T-helper 1 cell (primary cell): ENCODE measurements at regions not wholly inside any gene's neighbourhood (a gene's known extent, or its start where the extent isn't known, plus 50 kb on each side); places are given as distances from the start of the nearest gene placed in this dataset.

Experiments
- DNase-seq, 5 donors: peaks; one replicate each; pipeline ENCODE4 v3.0.0-alpha.2; 2012 to 2020

DNA sequence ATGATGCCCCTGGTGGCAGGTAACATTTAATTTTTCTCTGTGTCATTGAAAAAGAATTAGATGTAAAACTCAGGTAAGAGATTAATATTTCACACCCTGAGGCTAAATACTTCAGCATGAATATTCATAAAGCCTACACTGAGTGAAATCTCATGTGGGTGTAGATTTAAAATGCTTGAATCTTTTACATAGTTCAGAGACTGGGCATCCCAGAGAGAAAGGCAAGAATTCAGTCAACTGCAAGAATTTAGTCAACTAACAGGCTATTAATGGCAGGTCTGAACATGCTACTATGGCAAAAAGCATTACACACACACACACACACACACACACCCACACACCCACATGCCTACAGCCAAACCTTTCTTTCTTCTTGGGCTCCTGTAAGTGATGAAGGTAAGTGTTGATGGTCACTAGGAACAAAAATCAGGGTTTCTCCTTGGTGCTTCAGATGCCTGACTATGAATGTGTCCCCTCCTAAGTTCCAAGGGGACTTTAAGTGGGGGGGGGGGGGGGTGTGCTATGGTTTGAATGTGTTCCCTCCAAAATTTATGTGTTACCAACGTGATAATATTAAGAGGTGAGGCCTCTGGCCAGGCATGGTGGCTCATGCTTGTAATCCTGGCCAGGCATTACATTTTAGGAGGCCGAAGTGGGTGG is 63.7 kb upstream of the PSMD7 start:
- DNase-seq = no peak

DNA sequence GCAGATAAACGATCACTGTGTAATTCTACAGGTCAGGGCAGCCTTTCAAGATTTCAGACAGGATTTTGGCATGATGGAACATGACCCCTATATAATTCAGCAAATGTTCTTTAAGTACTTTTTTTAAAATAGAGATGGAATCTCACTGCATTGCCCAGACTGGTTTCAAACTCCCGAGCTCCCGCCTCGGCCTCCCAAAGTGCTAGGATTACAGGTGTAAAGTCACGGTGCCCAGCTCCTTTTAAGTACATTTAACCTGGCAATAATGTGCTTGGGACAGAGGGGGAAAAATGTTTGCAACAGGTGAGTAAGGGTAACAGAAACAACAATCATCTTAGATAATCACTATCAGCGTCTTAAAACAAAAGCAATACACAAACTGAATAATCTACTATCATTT is 66.5 kb upstream of the PSMD7 start:
- no peak for DNase-seq

DNA sequence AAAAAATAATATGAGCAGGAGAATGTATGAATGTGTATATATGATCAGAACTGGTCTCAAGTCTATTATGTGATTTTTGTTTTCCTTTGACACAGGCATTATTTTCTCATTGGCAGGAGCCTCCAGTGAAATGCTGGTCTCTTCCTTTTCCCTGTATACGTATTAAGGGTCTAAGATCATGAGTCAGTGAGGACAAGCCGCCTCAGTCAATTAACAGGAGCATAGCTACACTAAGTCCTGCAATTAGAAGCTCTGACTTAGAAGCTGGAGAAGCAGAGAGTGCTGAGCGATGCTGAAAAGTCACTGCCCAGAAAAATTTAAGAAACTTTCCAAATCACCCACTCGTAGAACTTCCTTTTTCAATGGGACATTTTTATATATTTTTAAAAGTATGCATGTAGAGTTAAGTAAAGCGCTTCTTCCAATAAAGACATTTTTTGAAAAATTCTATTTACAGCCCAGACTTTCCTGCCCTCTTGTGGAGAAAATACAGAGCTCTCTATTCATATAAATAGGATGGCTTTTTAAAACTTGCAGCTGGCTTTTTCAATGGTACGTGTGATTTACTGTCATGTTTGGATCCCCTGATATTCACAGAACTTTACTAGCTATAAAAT is 70.2 kb upstream of the PSMD7 start:
- no peak for DNase-seq

DNA sequence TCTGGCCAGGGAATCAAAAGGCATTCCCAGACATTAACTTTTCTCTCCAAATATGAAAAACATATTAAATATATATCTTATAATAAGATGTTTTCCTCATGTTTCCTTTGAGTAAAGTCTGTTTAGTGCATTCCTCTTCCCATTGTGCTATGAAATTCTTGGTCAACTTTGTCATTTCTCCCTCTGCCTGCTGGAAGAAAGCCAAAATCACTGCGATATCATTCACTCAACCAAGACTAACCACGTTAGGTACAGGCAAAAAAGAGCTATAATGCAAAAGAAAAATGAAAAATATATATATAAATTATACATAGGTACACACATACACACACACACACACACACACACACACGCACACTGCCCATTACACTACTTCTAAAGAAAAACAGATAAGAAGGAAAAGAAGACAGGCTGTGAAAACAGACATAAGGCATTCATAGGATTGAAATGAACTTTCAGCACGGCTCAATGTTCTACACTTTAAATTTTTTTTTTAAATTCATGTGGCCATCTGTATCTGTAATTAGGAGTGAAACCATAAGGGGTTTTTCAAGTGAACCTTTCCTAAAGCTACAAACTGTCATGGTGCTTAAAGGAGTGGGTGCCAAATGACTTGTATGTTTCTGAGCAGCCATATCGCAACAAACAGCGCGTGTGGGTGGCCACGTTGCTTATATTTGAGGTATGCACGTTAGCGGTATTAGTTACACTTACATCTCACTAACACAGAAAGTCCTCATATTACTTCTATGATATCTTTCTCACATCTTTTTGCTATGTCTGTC is 71.6 kb upstream of the PSMD7 start:
- no peak for DNase-seq

DNA sequence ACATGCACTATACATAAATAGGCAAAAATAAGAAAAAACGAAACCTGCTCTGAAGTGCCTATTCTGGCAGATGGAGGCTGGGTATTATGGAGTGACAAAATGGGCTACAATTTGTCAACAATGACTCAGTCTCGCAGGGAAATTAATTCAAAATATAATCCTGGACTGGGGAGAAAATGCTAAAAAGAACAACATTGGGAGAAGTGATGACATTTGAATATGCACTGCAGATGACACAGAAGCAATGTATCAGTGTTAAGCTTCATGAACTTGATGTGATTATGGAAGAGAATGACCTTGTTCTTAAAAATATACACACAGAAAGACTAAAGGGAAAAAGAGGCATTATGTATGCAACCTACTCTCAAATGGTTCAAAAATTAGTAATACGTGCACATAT is 74.8 kb upstream of the PSMD7 start:
- no peak for DNase-seq

DNA sequence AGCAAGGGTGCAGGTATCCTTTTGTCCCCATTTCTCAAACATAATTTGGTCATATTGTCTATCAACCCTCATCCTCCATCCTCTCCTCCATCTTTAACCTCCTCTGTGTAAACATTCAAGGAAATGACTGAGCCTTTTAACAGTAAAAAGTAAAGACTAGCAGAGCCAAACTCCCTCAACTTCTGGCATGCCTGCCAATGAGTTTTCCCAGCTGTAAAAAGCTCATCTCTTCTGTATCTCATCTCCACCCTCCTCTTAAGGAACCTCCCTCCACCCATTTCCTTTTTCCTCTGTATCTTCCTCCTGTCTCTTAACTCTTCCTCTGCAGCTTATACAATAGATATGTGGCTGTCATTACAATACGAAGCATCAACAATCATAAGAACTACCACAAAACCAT is 76.9 kb upstream of the PSMD7 start:
- no peak for DNase-seq

DNA sequence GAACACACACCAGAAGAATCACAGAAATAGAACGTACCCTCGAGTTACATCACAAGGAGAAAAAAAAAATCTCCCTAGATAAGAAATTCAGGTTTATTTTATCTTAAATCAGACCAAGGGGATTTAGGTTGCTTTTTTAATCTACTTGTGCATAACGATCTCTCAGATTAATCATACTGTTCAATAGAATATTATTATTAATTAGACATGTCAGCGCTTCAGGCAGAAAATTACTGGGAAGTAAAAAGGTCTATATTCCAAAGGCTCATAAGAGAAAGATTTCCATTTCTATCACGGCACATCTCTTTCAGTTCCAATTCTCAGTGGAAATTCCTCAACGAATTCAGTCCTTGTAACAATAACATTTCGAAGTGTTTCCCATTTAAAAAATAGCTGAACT is 77.7 kb upstream of the PSMD7 start:
- no peak for DNase-seq

DNA sequence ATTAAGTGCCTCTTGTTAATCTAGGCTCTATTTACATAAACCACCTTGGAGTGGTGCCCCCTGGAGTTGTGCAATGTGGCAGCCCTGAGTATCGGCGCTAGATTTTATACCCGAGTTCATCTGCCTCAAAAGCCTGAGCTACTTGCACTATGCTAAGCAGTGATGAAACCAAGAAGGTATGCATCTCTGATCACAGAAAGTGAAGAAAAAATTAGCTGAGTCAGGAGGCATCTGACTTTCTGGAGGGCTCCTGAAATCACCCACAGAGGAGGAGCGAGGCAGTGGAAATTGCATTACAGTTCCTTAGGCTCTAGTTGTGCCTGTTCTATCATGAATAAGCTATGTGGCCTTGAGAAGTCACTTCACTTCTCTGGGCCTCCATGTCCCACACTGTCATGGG is 80.3 kb upstream of the PSMD7 start:
- no peak for DNase-seq

DNA sequence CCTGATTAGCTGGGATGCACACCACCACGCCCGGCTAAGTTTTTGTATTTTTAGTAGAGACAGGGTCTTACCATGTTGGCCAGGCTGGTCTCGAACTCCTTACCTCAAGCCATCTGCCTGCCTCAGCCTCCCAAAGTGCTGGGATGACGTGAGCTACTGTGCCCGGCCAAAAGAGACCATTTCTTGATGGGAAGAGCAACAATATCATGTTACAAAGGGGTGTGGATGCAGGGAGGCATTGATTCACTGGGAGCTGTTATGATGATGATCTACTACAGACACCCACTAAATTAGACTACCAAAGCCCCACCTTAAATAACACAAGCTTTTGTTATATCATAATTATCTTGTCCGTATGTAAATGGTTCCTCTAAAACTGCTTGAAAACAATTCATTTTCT is 81.4 kb upstream of the PSMD7 start:
- DNase-seq = no peak

DNA sequence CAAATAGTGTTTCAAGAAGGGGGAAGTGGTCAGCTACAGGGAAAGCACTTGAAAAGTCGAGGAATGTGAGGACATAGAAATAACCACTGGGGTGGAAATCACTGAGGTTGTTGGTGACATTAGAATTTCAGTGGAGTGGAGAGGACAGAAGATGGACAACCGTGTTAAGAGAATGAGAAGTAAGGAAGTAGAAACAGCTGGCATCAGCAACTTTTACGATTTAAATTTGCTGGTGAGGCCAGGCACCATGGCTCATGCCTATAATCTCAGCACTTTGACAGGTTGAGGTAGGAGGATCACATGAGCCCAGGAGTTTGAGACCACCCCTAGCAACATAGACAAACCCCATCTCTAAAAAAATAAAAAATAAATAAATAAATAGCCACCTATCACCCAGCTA is 83.2 kb upstream of the PSMD7 start:
- DNase-seq = no peak

DNA sequence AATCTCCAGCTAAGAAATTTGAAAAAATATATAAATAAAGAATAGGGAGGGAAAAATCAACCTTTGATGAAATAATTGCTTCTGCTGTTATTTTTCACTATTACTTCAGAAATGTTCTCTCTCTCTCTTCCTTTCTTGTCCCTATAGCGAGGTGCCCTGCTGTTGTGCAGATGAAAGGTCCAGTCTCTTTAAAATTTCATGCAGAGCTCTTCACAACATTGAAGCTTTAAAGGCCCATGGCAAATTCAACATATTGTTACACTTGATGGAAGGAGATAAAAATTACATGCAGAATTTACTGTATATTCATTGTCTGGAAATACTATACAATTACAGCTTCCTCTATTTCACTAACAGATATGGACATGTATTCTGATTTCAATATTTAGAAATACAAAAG is 86.4 kb upstream of the PSMD7 start:
- DNase-seq = no peak

DNA sequence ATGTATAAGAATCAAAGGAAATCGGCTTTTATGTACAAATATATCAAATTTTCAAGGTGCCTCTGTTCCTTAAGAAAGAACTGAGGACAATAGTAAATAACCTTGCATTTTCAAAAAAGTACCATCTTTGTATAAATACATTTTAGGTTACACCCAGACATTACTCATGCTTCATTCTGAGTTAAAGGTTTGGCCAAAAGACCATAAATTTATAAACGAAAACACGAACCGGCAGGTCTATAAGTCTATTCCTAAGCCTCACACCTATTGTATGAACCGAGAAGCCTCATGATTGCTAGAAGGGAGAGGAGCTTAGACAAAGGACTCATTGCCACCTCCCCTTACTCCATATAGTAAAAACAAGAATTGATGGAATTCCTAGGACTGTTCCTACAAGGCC is 94.6 kb upstream of the PSMD7 start:
- DNase-seq = no peak

DNA sequence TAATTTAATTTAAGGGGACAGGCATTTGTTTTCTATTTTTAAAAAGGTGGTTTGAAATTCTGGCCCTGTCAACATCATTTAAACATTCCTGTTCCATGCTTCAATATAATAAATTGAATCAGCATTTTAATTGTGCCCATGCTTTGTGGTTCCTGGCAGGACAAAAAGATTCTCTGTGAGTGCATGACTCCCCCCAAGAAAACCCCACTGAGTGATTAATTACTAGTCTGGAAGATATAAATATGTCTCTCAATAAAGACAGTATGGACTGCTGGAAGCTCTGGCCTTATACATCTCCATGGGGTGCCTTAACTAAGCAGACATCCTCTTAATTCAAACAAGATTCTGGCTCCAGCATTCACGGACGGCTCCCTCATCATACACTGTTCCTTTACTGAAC is 95.0 kb upstream of the PSMD7 start:
- no peak for DNase-seq

DNA sequence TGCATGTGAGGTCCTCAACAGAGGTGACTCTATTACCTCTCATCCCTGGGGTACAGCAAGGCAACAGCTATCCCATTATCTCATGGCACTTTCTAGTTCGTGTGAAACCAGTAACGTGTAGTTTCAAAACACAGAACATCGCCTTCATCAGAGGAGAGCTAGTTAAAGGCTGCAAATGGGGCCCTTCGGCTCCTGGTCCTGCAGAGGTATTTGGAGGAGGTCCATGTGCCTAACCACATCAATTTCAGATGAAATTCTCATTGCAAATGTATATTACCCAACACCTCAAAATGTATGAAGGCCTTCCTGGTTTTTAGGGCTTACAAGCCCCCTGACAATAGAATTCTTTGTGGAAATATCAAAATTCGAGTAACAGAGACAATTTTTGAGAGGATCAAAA is 95.7 kb upstream of the PSMD7 start:
- DNase-seq = no peak

DNA sequence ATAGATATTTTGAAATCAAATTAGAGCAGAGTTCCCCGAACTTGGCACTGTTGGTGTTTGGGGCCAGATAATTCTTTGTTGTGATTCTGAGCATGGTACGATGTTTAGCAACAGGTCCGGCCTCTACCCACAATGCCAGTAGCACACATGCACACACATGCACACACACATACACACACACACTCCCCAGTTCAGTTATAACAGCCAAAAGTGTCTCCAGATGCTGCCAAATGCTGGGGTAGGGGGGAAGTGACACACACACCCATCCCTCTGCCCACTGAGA is 96.8 kb upstream of the PSMD7 start:
- no peak for DNase-seq

DNA sequence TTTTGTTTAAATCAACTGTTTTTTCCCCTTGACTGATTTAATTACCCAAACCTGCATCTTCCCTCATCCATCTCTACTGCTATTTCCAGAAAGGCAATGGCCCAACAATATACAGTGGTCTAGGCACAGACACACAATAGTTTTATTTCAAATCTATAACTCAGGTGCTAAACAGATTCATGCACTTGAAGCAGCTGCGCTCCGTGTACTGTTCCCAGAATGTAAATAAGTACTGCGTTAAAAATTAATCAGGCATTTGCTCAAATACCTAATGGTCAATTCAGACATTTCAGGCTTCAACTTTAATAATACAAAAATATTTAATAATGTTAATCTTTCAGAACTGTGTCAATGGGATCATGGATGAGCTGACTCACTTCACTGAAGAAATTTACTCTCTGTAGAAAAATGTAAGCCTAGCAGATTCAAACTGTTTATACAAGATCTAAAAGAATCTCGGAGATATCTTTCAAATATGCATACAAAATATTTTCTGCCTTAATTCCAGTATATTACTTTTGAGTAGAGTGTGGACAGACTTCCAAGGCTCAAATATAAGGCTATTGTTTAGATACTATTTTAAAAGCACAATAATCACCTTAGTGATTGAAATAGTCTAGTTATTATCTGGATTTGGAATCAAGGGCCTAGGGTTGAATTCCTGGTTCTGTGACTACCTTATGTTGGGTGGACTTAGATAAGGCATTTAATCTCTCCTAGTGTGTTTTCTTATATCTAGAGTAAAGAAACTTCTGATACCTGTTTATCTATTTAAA is 97.4 kb upstream of the PSMD7 start:
- DNase-seq = no peak

DNA sequence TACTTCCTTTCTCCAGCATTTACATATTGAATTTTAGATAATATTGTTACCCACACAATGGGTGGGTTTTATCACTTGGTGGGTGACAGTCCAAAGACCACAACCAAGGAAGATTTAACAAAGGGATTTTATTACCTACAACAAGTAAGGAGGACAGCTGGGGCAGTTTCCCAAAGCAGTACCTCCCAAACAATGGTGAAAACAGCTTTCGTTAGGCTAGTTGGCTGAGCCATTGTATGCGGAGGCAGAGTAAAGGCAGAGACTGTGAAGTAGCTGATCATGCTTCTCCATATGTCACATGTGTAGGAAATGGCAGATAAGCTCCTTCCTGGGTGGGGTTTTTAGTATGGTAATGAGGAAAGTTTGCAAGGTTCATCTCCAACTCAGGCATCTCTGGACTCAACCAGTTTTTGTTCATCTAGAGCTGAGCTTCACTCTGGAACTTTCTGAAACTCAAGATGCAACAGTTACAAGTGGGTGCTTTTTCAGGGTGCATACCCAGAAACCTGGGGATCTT is 104.3 kb upstream of the PSMD7 start:
- DNase-seq = no peak

DNA sequence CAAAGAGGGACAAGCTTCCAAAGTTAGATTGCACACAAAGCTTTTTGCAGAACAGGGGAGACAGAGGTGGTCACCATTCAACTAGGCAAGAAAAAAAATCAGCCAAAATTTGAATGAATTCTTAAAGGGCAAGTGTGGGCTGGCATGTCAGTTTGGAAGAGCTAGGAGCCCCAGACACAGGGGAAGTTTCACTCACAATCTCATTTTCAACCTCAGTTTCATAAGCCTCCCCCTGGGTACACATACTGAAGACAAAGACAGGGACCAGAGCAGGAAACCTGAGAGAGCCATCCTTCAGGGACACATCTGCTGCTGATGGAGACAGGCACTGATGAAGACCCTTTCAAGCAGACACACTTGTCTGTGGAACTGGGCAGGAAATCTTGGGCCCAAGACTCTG is 106.3 kb upstream of the PSMD7 start:
- no peak for DNase-seq

DNA sequence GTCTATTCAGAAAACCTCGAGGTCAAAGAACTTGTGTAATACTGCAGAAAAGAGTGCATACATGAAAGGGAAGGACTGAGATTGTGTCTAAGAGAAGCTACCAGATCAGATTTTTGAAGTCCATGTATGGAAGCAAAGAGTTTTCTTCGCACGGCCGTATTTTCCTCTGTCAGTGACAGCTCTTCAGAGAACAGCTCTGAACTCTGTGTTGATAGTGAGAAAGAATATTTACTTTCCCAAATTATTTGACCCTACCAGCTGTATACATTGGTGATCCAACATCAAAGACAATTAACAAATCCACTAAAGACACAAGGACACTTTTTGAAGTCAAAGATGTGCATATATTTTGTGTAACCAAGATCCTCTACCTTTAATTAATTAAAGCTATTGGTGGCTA is 107.8 kb upstream of the PSMD7 start:
- DNase-seq = no peak

DNA sequence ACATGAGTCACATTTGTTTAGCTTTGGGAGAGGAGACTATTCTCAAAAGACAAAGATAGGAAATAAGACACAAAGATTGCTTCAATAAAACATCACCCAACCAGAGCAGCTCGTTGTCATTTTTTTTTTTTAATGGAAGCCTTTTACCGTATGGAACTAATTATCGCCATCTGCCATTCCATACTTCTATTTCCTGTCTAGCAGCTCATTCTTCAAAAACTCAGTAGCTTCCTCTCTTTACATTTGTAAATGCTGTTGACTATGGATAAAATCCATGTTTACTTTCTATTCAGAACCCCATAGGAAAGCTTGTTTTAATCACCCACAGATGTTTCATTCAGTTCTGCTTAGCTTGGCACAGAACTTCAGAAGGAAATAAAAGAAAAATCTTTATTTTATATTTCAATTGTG is 110.0 kb upstream of the PSMD7 start:
- DNase-seq = no peak

DNA sequence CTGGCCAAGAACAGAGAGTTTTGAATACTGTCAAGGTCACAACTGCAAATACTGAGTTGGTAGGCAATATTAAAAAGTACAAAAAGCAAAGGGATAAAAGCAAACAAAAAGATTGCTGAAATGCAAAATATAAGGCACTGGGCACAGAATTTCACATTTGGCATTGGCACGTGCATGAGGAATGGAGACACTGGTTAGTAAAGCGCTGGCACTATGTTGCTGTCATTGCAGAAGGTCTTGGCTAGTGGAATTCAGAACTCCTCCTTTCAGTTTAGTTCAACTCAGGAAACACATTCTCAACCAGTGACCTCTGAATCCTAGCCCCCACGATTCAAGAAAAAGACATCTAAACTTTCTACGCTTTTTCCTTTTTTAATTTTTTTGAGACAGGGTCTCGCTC is 111.8 kb upstream of the PSMD7 start:
- DNase-seq = no peak

DNA sequence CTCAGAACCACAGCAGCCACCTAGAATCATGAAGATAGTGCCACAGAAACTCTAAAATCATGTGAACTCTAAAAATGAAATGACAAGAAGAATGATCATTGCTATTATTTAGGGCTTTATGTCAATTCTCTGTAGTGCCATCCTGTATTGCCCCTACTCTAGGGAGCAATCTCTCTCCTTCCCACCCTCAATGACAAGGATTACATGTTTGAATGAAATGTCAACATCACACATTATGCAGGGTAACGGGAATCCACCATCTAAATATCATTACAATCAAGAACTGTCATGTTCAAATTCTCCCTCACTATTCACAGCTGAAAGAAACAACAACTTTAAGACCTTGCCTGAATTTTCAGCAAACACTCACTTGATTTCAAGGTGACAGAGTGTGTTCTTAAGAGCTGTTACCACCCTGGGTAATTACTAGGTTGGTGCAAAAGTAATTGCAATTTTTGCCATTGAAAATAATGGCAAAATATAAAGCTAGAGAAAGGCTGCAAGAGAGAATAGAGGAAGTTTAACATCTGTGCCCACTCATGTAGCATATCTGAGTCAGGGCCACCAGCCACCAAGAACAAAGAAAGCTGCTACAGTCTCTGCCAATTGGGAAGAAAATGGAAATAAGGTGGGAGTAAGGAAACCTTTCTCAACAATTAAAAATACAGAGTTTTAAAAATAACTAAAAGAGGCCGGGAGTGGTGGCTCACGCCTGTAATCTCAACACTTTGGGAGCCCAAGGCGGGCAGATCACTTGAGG is 112.8 kb upstream of the PSMD7 start:
- DNase-seq = no peak
